ENCODE measurements at regions not wholly inside any gene's neighbourhood (a gene's known extent, or its start where the extent isn't known, plus 50 kb on each side); places are given as distances from the start of the nearest gene placed in this dataset.

DNA sequence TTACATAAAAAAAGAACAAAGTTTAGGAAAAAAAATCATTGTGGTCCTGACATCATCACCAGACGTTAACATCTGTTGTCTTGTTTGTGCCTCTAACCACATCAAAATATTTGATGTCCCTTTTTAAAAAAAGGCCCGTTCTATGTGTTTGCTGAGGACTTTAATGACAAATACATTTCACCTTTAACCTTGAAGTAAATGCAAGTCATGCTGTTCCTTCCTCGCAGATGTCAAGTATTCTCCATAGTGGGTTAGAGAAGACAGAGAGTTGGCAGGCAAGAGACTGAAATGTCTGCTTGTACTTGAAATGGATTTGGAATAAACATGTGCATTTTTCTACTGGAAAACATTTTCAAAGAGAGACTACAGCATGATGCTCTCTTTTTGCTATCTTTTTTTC lies 134.9 kb downstream of the FGF9 start:
- no peak overlapping the region for H3K27ac ChIP-seq (ENCODE audit: low read depth, low read length)
- H3K9me3 ChIP-seq (ENCODE audit: control insufficient read depth in 1 of 2, insufficient read depth in 1 of 2, low read depth in 1 of 2, low read length in 2 of 2) = no peaks in the 10 kb centered on the region
- intact Hi-C loops (cut with micrococcal nuclease) = no loop called here
- H3K4me1 ChIP-seq (ENCODE audit: control insufficient read depth in 1 of 2, insufficient read depth in 2 of 2, low read length in 2 of 2) = no peaks in the 10 kb centered on the region
- H3K79me2 ChIP-seq (ENCODE audit: insufficient read depth, low read length) = no peaks in the 10 kb centered on the region
- TF ChIP-seq CEBPB (IDR thresholded peaks at IDR 0.05; ENCODE audit: low read depth) (no peak), EZH2phosphoT487 (IDR thresholded peaks at IDR 0.05; ENCODE audit: borderline replicate concordance) (no peak), MAX (IDR thresholded peaks at IDR 0.05) (no peak), JUND (IDR thresholded peaks at IDR 0.05) (no peak), REST (IDR thresholded peaks at IDR 0.05; ENCODE audit: low read depth) (no peak), POLR2AphosphoS5 (IDR thresholded peaks at IDR 0.05; ENCODE audit: low read depth, low read length) (no peak), POLR2A (IDR thresholded peaks at IDR 0.05; ENCODE audit: borderline replicate concordance, extremely low read depth, insufficient read depth, insufficient read length) (no peak), FOSL1 (IDR thresholded peaks at IDR 0.05; ENCODE audit: low read depth) (no peak), SP1 (IDR thresholded peaks at IDR 0.05; ENCODE audit: low read depth) (no peak), SIN3A (IDR thresholded peaks at IDR 0.05; ENCODE audit: low read depth) (no peak), EGR1 (IDR thresholded peaks at IDR 0.05; ENCODE audit: low read depth) (no peak), CBX3 (IDR thresholded peaks at IDR 0.05; ENCODE audit: low read depth) (no peak), TCF7L2 (IDR thresholded peaks at IDR 0.05; ENCODE audit: borderline replicate concordance, extremely low read depth, insufficient read depth, insufficient read length) (no peak), ZFX (IDR thresholded peaks at IDR 0.05) (no peak), EZH2 (IDR thresholded peaks at IDR 0.05) (no peak)
- TF ChIP-seq, protein P1, sequence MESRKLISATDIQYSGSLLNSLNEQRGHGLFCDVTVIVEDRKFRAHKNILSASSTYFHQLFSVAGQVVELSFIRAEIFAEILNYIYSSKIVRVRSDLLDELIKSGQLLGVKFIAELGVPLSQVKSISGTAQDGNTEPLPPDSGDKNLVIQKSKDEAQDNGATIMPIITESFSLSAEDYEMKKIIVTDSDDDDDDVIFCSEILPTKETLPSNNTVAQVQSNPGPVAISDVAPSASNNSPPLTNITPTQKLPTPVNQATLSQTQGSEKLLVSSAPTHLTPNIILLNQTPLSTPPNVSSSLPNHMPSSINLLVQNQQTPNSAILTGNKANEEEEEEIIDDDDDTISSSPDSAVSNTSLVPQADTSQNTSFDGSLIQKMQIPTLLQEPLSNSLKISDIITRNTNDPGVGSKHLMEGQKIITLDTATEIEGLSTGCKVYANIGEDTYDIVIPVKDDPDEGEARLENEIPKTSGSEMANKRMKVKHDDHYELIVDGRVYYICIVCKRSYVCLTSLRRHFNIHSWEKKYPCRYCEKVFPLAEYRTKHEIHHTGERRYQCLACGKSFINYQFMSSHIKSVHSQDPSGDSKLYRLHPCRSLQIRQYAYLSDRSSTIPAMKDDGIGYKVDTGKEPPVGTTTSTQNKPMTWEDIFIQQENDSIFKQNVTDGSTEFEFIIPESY (IDR thresholded peaks at IDR 0.05; ENCODE audit: extremely low read depth, insufficient replicate concordance, low read length) = no peak
- no peak for DNase-seq (ENCODE audit: low read depth, low spot score)
- ChIA-PET CTCF (no interaction called here), RAD21 (ENCODE audit: low non-redundant PET in 1 of 2, low total read pairs in 2 of 2, uncharacterized antibody in 2 of 2, unreplicated experiment in 2 of 2) (no interaction called here), POLR2A (no interaction called here)
- H3K9me2 ChIP-seq (ENCODE audit: insufficient read depth) = no peaks in the 10 kb centered on the region
- H3K4me2 ChIP-seq (ENCODE audit: low read length) = no peak overlapping the region
- BruUV-seq (replicated peaks) = no TSS peak
- no peak overlapping the region for H3K4me3 ChIP-seq (replicated peaks in 1 of 2; ENCODE audit: low read depth in 1 of 2, low read length in 2 of 2)
- no peaks in the 10 kb centered on the region for H4K20me1 ChIP-seq (ENCODE audit: insufficient read depth)
- H3K27me3 ChIP-seq (ENCODE audit: insufficient read depth, low read length) = no peaks in the 10 kb centered on the region
- ATAC-seq = no peak
- no peak overlapping the region for H3K9ac ChIP-seq (ENCODE audit: low read length)
- no peak overlapping the region for H2AFZ ChIP-seq (ENCODE audit: low read depth, low read length, poor library complexity, severe bottlenecking)
- H3K36me3 ChIP-seq (ENCODE audit: control insufficient read depth in 1 of 2, insufficient read depth in 2 of 2, low read length in 2 of 2) = no peaks in the 10 kb centered on the region

Measured in HCT116 (cell line).